GM12875 (cell line): ENCODE measurements at regions not wholly inside any gene's neighbourhood (a gene's known extent, or its start where the extent isn't known, plus 50 kb on each side); places are given as distances from the start of the nearest gene placed in this dataset.

Source experiments
- H3K4me3 ChIP-seq: one replicate; pipeline ENCODE4 v1.5.1; 2011; ENCODE audit warnings: low read depth, low read length, control low read depth
- TF ChIP-seq, protein P1 (sequence below): IDR thresholded peaks from 2 replicates; pipeline ENCODE4 v1.5.1; 2011; ENCODE audit warnings: low read depth, mild to moderate bottlenecking, control low read depth, inconsistent platforms, low read length, moderate library complexity, borderline replicate concordance; ENCODE audit not compliant: insufficient read depth

DNA sequence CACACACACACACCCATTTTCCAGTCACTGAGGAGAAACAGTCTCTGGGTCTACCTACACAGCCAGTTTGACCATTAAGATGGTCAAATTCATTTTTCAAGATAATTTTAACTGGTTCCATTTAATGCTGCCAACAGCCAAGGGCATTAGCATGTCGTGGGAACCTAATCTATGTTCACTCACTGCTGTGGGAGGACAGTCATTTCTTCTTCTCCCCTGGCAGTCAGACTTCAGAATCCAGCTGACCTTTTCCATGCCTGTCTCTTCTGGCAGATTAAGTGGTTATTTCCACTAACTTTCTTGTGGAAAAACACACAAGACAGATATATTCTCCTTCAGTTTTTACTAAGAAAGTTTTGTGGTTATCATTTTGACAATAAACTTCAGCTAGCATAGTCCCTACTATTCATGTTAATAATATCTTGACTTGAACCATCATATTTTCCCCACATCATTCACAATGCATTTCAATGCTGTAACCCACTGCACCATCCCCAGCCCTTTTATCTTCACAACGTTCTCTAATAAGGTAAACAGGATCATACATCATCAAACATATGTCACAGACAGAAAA, 82.2 kb downstream of the DAD1 start:
- H3K4me3 ChIP-seq, result no peak overlapping the region
- TF ChIP-seq, protein P1, sequence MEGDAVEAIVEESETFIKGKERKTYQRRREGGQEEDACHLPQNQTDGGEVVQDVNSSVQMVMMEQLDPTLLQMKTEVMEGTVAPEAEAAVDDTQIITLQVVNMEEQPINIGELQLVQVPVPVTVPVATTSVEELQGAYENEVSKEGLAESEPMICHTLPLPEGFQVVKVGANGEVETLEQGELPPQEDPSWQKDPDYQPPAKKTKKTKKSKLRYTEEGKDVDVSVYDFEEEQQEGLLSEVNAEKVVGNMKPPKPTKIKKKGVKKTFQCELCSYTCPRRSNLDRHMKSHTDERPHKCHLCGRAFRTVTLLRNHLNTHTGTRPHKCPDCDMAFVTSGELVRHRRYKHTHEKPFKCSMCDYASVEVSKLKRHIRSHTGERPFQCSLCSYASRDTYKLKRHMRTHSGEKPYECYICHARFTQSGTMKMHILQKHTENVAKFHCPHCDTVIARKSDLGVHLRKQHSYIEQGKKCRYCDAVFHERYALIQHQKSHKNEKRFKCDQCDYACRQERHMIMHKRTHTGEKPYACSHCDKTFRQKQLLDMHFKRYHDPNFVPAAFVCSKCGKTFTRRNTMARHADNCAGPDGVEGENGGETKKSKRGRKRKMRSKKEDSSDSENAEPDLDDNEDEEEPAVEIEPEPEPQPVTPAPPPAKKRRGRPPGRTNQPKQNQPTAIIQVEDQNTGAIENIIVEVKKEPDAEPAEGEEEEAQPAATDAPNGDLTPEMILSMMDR, result no peak

DNA sequence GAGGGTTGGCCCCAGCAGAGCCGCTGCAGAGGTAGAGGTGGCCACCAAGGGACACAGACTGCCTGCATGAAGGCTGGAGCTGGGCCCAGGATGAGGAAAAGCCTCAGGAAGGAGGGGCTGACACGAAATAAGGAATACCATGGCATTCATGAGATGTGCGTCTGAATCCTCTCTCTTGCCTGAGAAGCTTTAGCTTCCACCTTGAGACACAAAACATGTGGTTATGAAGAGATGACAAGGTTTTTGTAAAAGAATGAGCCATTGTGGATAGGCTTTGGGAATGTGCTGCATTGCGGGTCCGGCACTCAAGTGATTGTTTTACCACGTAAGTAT, 82.7 kb downstream of the DAD1 start:
- H3K4me3 ChIP-seq, result no peak overlapping the region
- TF ChIP-seq, protein P1, result no peak

DNA sequence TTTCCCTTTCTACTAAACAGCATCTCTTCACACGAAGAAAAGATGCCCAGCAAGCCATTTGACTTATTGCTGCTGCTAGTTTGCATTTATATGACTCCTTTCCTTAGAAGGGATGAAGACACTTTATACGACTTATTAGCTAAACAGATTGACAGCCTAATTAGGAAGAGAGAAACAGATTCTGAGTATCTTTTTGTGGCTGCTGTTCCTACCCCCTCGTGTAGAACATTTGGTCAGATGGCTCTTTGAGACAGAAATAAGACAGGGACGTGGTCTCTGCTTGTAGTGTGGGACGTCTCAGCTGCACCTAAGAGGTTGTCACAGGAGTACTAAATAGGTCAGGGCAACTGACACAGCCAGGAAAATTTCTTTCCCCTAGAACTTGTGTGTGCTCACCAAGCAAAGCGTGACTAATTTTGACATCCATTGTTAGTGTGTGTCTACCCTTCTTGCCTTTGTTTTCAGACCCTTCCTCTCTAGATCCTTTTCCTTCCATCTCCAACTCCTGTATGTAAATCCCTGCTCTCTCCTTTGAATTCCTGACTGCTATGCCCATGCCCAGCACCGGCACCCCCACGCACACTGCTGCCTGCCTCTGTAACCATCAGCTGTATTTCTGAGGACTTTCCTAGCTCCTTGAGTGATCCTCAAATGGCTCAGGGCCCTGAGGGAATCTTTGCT, 83.2 kb downstream of the DAD1 start:
- no peak overlapping the region for H3K4me3 ChIP-seq
- TF ChIP-seq, protein P1, result no peak

DNA sequence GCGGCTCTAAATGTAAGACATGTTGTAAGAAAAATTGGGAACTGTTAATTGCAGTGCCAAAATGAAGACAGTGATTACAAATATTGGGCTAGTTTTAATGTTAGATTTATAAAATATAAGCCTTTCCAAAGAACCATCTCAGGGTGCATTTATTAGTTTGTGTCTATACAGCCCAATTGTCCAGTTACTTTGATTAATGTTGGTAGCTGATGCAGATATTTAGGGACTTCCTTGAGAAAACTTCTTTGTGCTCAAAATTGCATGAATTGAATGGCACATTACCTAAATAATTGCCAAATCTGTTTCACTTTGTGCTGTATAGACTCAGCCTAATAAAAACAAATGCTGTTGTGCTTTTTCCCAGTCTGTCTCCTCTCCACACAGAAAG, 83.7 kb downstream of the DAD1 start:
- TF ChIP-seq, protein P1, result no peak
- H3K4me3 ChIP-seq, result no peak overlapping the region

DNA sequence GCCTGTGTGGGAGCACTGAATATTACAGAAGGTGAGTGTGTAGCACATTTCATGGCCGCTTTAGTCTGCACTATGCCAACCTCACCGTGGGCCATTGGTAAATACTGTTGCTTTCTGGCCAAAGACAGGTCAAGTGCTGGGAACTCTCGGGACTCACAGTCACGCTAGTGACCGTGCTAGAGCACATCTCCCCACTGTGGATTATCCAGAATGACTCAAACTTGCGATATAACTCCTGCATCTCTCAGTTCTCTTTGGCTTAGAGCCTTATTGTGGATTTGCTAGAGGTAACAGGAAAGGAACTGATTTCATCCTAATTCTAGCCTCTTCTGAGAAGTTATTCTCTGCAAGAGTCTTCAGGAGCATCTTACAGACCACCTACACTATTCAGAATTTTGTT, 86.5 kb downstream of the DAD1 start:
- H3K4me3 ChIP-seq, result no peak overlapping the region
- TF ChIP-seq, protein P1, result no peak

DNA sequence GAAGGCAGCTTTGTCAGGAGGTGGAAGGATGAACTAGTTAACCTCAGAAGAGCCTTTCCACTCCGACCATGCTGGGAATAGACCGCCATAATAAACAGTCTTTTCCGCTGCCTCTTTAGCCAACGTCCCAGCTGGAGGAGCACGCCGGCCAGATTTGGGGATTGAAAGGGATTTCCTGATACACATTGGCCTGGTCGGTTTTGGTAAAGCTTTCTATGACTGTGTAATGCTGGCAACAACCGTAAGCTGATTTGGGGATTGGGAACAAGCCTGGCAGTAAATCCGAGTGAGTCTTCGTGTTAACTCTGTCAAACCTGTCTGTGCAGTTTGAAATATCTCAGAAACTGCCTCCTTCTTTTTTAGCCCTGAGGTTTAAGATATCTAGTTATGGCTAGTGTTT, 87.0 kb downstream of the DAD1 start:
- no peak overlapping the region for H3K4me3 ChIP-seq
- TF ChIP-seq, protein P1, result no peak
